ENCODE measurements at regions not wholly inside any gene's neighbourhood (a gene's known extent, or its start where the extent isn't known, plus 50 kb on each side); places are given as distances from the start of the nearest gene placed in this dataset.

DNA sequence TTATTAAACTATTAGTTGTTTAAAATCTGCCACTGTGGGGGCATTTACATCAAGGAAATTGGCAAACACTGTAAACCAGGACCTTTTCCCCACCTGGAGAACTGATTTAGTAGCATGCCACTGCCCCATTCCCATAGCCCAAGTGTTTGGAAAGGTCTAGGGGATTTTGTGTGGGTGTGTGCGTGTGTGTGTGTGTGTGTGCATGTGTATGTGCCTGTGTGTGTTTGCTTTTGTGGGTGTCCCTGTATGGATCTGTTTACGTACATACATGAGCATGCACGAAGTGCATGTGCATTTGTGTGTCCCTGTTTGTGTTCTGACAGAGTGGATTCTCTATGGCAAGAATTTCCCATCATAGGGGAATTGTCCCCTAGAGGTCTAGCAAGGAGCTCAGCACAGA lies 62.7 kb upstream of the LMO1 start:
- TF ChIP-seq, protein P1, sequence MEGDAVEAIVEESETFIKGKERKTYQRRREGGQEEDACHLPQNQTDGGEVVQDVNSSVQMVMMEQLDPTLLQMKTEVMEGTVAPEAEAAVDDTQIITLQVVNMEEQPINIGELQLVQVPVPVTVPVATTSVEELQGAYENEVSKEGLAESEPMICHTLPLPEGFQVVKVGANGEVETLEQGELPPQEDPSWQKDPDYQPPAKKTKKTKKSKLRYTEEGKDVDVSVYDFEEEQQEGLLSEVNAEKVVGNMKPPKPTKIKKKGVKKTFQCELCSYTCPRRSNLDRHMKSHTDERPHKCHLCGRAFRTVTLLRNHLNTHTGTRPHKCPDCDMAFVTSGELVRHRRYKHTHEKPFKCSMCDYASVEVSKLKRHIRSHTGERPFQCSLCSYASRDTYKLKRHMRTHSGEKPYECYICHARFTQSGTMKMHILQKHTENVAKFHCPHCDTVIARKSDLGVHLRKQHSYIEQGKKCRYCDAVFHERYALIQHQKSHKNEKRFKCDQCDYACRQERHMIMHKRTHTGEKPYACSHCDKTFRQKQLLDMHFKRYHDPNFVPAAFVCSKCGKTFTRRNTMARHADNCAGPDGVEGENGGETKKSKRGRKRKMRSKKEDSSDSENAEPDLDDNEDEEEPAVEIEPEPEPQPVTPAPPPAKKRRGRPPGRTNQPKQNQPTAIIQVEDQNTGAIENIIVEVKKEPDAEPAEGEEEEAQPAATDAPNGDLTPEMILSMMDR (IDR thresholded peaks at IDR 0.05; ENCODE audit: poor library complexity, severe bottlenecking), result no peak
- no peak for TF ChIP-seq POLR2AphosphoS5 (IDR thresholded peaks at IDR 0.05)
